IMR-90 (cell line): ENCODE measurements at regions not wholly inside any gene's neighbourhood (a gene's known extent, or its start where the extent isn't known, plus 50 kb on each side); places are given as distances from the start of the nearest gene placed in this dataset.

Experiments
- ATAC-seq: fragments of 200-7000 bp; cut with Tn5 transposase; 2 replicates; pipeline ENCODE4 v1.9.1; 2020; ENCODE audit warnings: low read depth, mild to moderate bottlenecking, moderate library complexity
- BruUV-seq: library from RNA; stranded (reverse); fragments of 400-500 nt; replicated peaks from 2 replicates; lab custom pipeline; 2021; lab: Mats Ljungman, UMichigan
- CTCF ChIA-PET: fragments of 300-600 bp; formaldehyde crosslinking; extraction: SDS; loops from one replicate; lab custom pipeline; 2021; ENCODE audit warnings: antibody characterized with exemption; lab: Yijun Ruan, JAX
- POLR2A ChIA-PET: fragments of 300-600 bp; sonication (Branson Sonifier 250); formaldehyde crosslinking; loops from one replicate; lab custom pipeline; 2022; ENCODE audit warnings: antibody characterized with exemption; ENCODE audit not compliant: unreplicated experiment; lab: Charles Lee
- DNase-seq: peaks from one replicate; pipeline ENCODE4 v3.0.0; 2013
- H2AFZ ChIP-seq: replicated peaks from 2 replicates; pipeline ENCODE3; 2013; ENCODE audit warnings: low read length, mild to moderate bottlenecking; ENCODE audit not compliant: poor library complexity
- H2AK5ac ChIP-seq: 2 replicates; pipeline ENCODE4 v1.6.1; 2013; ENCODE audit warnings: low read depth, low read length, inconsistent platforms
- H2AK9ac ChIP-seq: replicated peaks from 2 replicates; pipeline ENCODE3; 2013; ENCODE audit warnings: mild to moderate bottlenecking, low read depth, low read length, moderate library complexity; ENCODE audit not compliant: poor library complexity
- H2BK120ac ChIP-seq: 2 replicates; pipeline ENCODE4 v1.6.1; 2013; ENCODE audit warnings: low read depth, low read length, inconsistent platforms
- H2BK15ac ChIP-seq: 3 replicates; pipeline ENCODE4 v1.6.1; 2013; ENCODE audit warnings: low read depth, low read length, inconsistent platforms
- H2BK20ac ChIP-seq: 2 replicates; pipeline ENCODE4 v1.6.1; 2013; ENCODE audit warnings: low read depth, mild to moderate bottlenecking, inconsistent platforms, low read length, moderate library complexity
- H2BK5ac ChIP-seq: 2 replicates; pipeline ENCODE4 v1.6.1; 2013; ENCODE audit warnings: mild to moderate bottlenecking, low read depth, low read length, inconsistent platforms; ENCODE audit not compliant: poor library complexity, severe bottlenecking
- H3K14ac ChIP-seq: replicated peaks from 2 replicates; pipeline ENCODE4 v1.6.1; 2013; ENCODE audit warnings: low read depth, low read length, inconsistent platforms
- H3K18ac ChIP-seq: 2 replicates; pipeline ENCODE4 v1.6.1; 2013; ENCODE audit warnings: low read depth, low read length, control low read depth
- H3K23ac ChIP-seq: 2 replicates; pipeline ENCODE4 v1.6.1; 2013; ENCODE audit warnings: low read depth, low read length, inconsistent platforms
- H3K27ac ChIP-seq: 2 replicates; pipeline ENCODE4 v1.5.1; 2013; ENCODE audit warnings: mild to moderate bottlenecking, control low read depth, low read length; ENCODE audit not compliant: insufficient read depth
- H3K27me3 ChIP-seq: 2 replicates; pipeline ENCODE4 v1.6.1; 2013; ENCODE audit warnings: low read length; ENCODE audit not compliant: control insufficient read depth, insufficient read depth
- H3K36me3 ChIP-seq: 2 replicates; pipeline ENCODE4 v1.6.1; 2013; ENCODE audit warnings: low read length, mixed read lengths; ENCODE audit not compliant: control insufficient read depth, insufficient read depth
- H3K4ac ChIP-seq: 2 replicates; pipeline ENCODE4 v1.6.1; 2013; ENCODE audit warnings: low read depth, low read length, inconsistent platforms
- H3K4me1 ChIP-seq: 2 replicates; pipeline ENCODE4 v1.6.1; 2013; ENCODE audit warnings: low read length, mixed read lengths; ENCODE audit not compliant: control insufficient read depth, insufficient read depth
- H3K4me2 ChIP-seq: 2 replicates; pipeline ENCODE4 v1.6.1; 2013; ENCODE audit warnings: low read depth, mild to moderate bottlenecking, control low read depth, low read length, moderate library complexity
- H3K4me3 ChIP-seq: 2 replicates; pipeline ENCODE4 v1.5.1; 2013; ENCODE audit warnings: low read depth, mild to moderate bottlenecking, control low read depth, low read length, moderate library complexity; ENCODE audit not compliant: insufficient read depth
- H3K56ac ChIP-seq: 2 replicates; pipeline ENCODE4 v1.6.1; 2013; ENCODE audit warnings: low read length, inconsistent platforms; ENCODE audit not compliant: insufficient read depth; ENCODE audit errors: extremely low read depth
- H3K79me1 ChIP-seq, 2 experiments: 2 replicates each; pipeline ENCODE4 v1.6.1; 2013; ENCODE audit warnings: low read length in 2 of 2, inconsistent platforms in 1 of 2, low read depth in 1 of 2
- H3K9ac ChIP-seq: 2 replicates; pipeline ENCODE4 v1.6.1; 2013; ENCODE audit warnings: low read depth, low read length, control low read depth
- H3K9me1 ChIP-seq: 2 replicates; pipeline ENCODE4 v1.6.1; 2013; ENCODE audit warnings: low read length, inconsistent platforms; ENCODE audit not compliant: insufficient read depth
- H3K9me3 ChIP-seq: 2 replicates; pipeline ENCODE4 v1.6.1; 2013; ENCODE audit warnings: low read length; ENCODE audit not compliant: control insufficient read depth, insufficient read depth
- H4K20me1 ChIP-seq: 2 replicates; pipeline ENCODE4 v1.6.1; 2013; ENCODE audit warnings: low read length, inconsistent platforms; ENCODE audit not compliant: insufficient read depth
- H4K5ac ChIP-seq: 2 replicates; pipeline ENCODE4 v1.6.1; 2013; ENCODE audit warnings: mild to moderate bottlenecking, low read depth, low read length, control low read depth
- H4K8ac ChIP-seq, 2 experiments: 2 replicates each; pipeline ENCODE4 v1.6.1; 2013; ENCODE audit warnings: low read depth in 2 of 2, low read length in 2 of 2, control low read depth in 1 of 2, inconsistent platforms in 1 of 2
- H4K91ac ChIP-seq: 2 replicates; pipeline ENCODE4 v1.6.1; 2013; ENCODE audit warnings: low read depth, low read length, inconsistent platforms; ENCODE audit not compliant: insufficient read depth
- MAFK ChIP-seq: IDR thresholded peaks from 2 replicates; pipeline ENCODE4 v1.6.1; 2012; ENCODE audit warnings: low read depth, low read length, improper control_type of control experiment
- MAZ ChIP-seq: IDR thresholded peaks from 2 replicates; pipeline ENCODE4 v1.6.1; 2012; ENCODE audit warnings: low read depth, mild to moderate bottlenecking, low read length, improper control_type of control experiment, moderate library complexity, borderline replicate concordance
- WGBS, 2 experiments: methylation state at CpG; one replicate each; pipeline versions ENCODE4 v1.1.5 to v1.1.7; 2013; ENCODE audit warnings: missing lambda C conversion rate in 2 of 2; ENCODE audit not compliant: insufficient read length in 1 of 2; ENCODE audit errors: extremely low coverage in 2 of 2; 5-methylcytosine and 5-hydroxymethylcytosine counted together
- dilution Hi-C: fragments of 300-500 bp; cut with HindIII; formaldehyde crosslinking; loops from one replicate; pipeline ENCODE4 v1.14.3; 2018; ENCODE audit warnings: low sequenced_read_pairs; ENCODE audit not compliant: unreplicated experiment
- in situ Hi-C: fragments of 300-500 bp; cut with MboI; formaldehyde crosslinking; loops from 3 replicates; pipeline ENCODE4 v1.14.3; 2019; ENCODE audit warnings: low sequenced_read_pairs, inconsistent platforms, mixed read lengths
- intact Hi-C: fragments of 100-400 bp; cut with micrococcal nuclease; formaldehyde crosslinking; loops from 2 replicates; pipeline ENCODE4 v1.10.0; 2022

DNA sequence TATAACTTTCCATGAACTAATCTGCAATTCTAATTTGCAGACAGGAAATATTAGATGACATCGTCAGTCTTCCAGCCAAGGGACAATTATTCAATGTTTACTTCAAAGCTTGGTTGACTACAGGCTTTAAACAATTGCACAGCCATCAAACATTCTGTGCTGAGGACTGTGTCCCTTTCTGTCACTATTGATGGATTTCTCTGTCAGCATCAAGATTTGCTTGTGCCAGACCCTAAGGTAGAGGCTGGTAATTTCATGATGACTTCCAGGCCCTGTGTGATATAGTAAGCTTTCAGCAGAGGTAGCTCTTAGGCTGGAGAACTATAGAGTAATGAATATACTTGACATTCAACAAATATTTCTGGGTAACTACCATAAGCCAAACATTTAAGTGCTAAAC is 229.3 kb upstream of the ACTBL2 start:
- Histone ChIP-seq H2AK9ac (no peak overlapping the region), H2BK120ac (no peak overlapping the region), H3K4me1 (peaks cover 5% of the 10 kb centered on the region), H3K23ac (no peak overlapping the region), H4K91ac (no peak overlapping the region), H3K9ac (no peak overlapping the region), H3K27me3 (no peaks in the 10 kb centered on the region), H2BK20ac (no peak overlapping the region), H3K9me3 (peaks cover 9% of the 10 kb centered on the region), H4K5ac (no peak overlapping the region), H3K79me1 (no peaks in the 10 kb centered on the region), H3K4ac (no peak overlapping the region), H3K4me3 (no peak overlapping the region), H2AFZ (no peak overlapping the region), H4K20me1 (no peaks in the 10 kb centered on the region), H3K56ac (no peak overlapping the region), H2BK15ac (no peak overlapping the region), H3K4me2 (no peak overlapping the region), H3K27ac (no peak overlapping the region), H3K36me3 (no peaks in the 10 kb centered on the region), H4K8ac (no peak overlapping the region), H3K9me1 (no peaks in the 10 kb centered on the region; the same call in 1 of the 2 replicates), H3K18ac (no peak overlapping the region; the same call in 1 of the 2 replicates), H3K14ac (no peak overlapping the region; the same call in 1 of the 2 replicates), H2BK5ac (no peak overlapping the region), H2AK5ac (no peak overlapping the region)
- CTCF ChIA-PET, result no interaction called here
- intact Hi-C loops, result loop anchor here (10.0 kb wide), 1 partner anchor 753 kb away; the partner anchor contains the start of gene PLK2
- TF ChIP-seq MAFK, result peak; percentile 34
- TF ChIP-seq MAZ, result no peak
- in situ Hi-C loops, result no loop called here
- dilution Hi-C loops, result no loop called here
- WGBS, 2 experiments, result no CpG with 5 or more reads among the region's 1 CpG
- no TSS peak for BruUV-seq
- ATAC-seq (no peak), DNase-seq (no peak)
- POLR2A ChIA-PET, result no interaction called here
